ENCODE measurements at regions not wholly inside any gene's neighbourhood (a gene's known extent, or its start where the extent isn't known, plus 50 kb on each side); places are given as distances from the start of the nearest gene placed in this dataset.

GRCh38 chr11:126114486-126115126 is 51.9 kb upstream of the CDON start:
- H3K36me3 ChIP-seq (ENCODE audit: control insufficient read depth in 2 of 2, insufficient read depth in 2 of 2, low read length in 2 of 2), result no peaks in the 10 kb centered on the region
- peaks cover 30 to 31% of the 10 kb centered on the region in 2 donors for H3K4me1 ChIP-seq (ENCODE audit: control insufficient read depth in 2 of 2, insufficient read depth in 2 of 2, low read length in 2 of 2)

GRCh38 chr11:126113963-126114362 is 51.3 kb upstream of the CDON start:
- Histone ChIP-seq H3K27me3 (ENCODE audit: control insufficient read depth in 2 of 2, insufficient read depth in 2 of 2, low read length in 2 of 2) (no peaks in the 10 kb centered on the region), H3K4me3 (ENCODE audit: low read length in 2 of 2) (no peak overlapping the region), H3K9ac (ENCODE audit: low read depth in 1 of 2, low read length in 2 of 2) (peak overlapping the region in 1 of 2 donors; percentile 37), H3K27ac (ENCODE audit: low read depth in 2 of 2, low read length in 2 of 2) (peak overlapping the region; percentile 87 to 89), H3K4me1 (ENCODE audit: control insufficient read depth in 2 of 2, insufficient read depth in 2 of 2, low read length in 2 of 2) (peaks cover 30 to 31% of the 10 kb centered on the region in 2 donors), H3K9me3 (ENCODE audit: control insufficient read depth in 2 of 2, low read length in 2 of 2) (no peaks in the 10 kb centered on the region), H3K36me3 (ENCODE audit: control insufficient read depth in 2 of 2, insufficient read depth in 2 of 2, low read length in 2 of 2) (no peaks in the 10 kb centered on the region)

More at GRCh38 chr11:126114486-126115126, 51.9 kb upstream of the CDON start:
- Histone ChIP-seq H3K27ac (ENCODE audit: low read depth in 2 of 2, low read length in 2 of 2) (peak overlapping the region; percentile 87 to 89), H3K27me3 (ENCODE audit: control insufficient read depth in 2 of 2, insufficient read depth in 2 of 2, low read length in 2 of 2) (no peaks in the 10 kb centered on the region), H3K9ac (ENCODE audit: low read depth in 1 of 2, low read length in 2 of 2) (peak overlapping the region in 1 of 2 donors; percentile 37), H3K9me3 (ENCODE audit: control insufficient read depth in 2 of 2, low read length in 2 of 2) (no peaks in the 10 kb centered on the region), H3K4me3 (ENCODE audit: low read length in 2 of 2) (no peak overlapping the region)

GRCh38 chr11:126113515-126113957 is 50.9 kb upstream of the CDON start:
- H3K4me3 ChIP-seq (ENCODE audit: low read length in 2 of 2), result no peak overlapping the region
- H3K36me3 ChIP-seq (ENCODE audit: control insufficient read depth in 2 of 2, insufficient read depth in 2 of 2, low read length in 2 of 2), result no peaks in the 10 kb centered on the region
- H3K27me3 ChIP-seq (ENCODE audit: control insufficient read depth in 2 of 2, insufficient read depth in 2 of 2, low read length in 2 of 2), result no peaks in the 10 kb centered on the region
- H3K27ac ChIP-seq (ENCODE audit: low read depth in 2 of 2, low read length in 2 of 2), result peak overlapping the region; percentile 87 to 89
- H3K4me1 ChIP-seq (ENCODE audit: control insufficient read depth in 2 of 2, insufficient read depth in 2 of 2, low read length in 2 of 2), result peaks cover 30 to 31% of the 10 kb centered on the region in 2 donors
- H3K9me3 ChIP-seq (ENCODE audit: control insufficient read depth in 2 of 2, low read length in 2 of 2), result no peaks in the 10 kb centered on the region
- peak overlapping the region in 1 of 2 donors; percentile 37 for H3K9ac ChIP-seq (ENCODE audit: low read depth in 1 of 2, low read length in 2 of 2)

- Histone ChIP-seq H3K27ac (ENCODE audit: low read depth in 2 of 2, low read length in 2 of 2) (peak overlapping the region in 1 of 2 donors; percentile 44), H3K4me1 (ENCODE audit: control insufficient read depth in 2 of 2, insufficient read depth in 2 of 2, low read length in 2 of 2) (peaks cover 30 to 31% of the 10 kb centered on the region in 2 donors), H3K27me3 (ENCODE audit: control insufficient read depth in 2 of 2, insufficient read depth in 2 of 2, low read length in 2 of 2) (no peaks in the 10 kb centered on the region), H3K9me3 (ENCODE audit: control insufficient read depth in 2 of 2, low read length in 2 of 2) (no peaks in the 10 kb centered on the region), H3K36me3 (ENCODE audit: control insufficient read depth in 2 of 2, insufficient read depth in 2 of 2, low read length in 2 of 2) (no peaks in the 10 kb centered on the region), H3K9ac (ENCODE audit: low read depth in 1 of 2, low read length in 2 of 2) (no peak overlapping the region), H3K4me3 (ENCODE audit: low read length in 2 of 2) (no peak overlapping the region)
Observed at GRCh38 chr11:126113012-126113411, 50.3 kb upstream of the CDON start.

- Histone ChIP-seq H3K9ac (ENCODE audit: low read depth in 1 of 2, low read length in 2 of 2) (no peak overlapping the region), H3K9me3 (ENCODE audit: control insufficient read depth in 2 of 2, low read length in 2 of 2) (no peaks in the 10 kb centered on the region), H3K27ac (ENCODE audit: low read depth in 2 of 2, low read length in 2 of 2) (no peak overlapping the region), H3K36me3 (ENCODE audit: control insufficient read depth in 2 of 2, insufficient read depth in 2 of 2, low read length in 2 of 2) (no peaks in the 10 kb centered on the region), H3K27me3 (ENCODE audit: control insufficient read depth in 2 of 2, insufficient read depth in 2 of 2, low read length in 2 of 2) (no peaks in the 10 kb centered on the region), H3K4me3 (ENCODE audit: low read length in 2 of 2) (no peak overlapping the region), H3K4me1 (ENCODE audit: control insufficient read depth in 2 of 2, insufficient read depth in 2 of 2, low read length in 2 of 2) (peaks cover 30 to 31% of the 10 kb centered on the region in 2 donors)
Observed at GRCh38 chr11:126112547-126112946, 49.9 kb upstream of the CDON start.

Measured in mucosa of rectum (tissue), 2 donors.